RWPE2 (cell line): ENCODE measurements at regions not wholly inside any gene's neighbourhood (a gene's known extent, or its start where the extent isn't known, plus 50 kb on each side); places are given as distances from the start of the nearest gene placed in this dataset.

Experiments
- ATAC-seq: fragments of 200-7000 bp; cut with Tn5 transposase; 3 replicates; pipeline ENCODE4 v1.9.1; 2021; ENCODE audit warnings: low read depth
- DNase-seq: peaks from one replicate; pipeline ENCODE4 v3.0.0-alpha.2; 2020; ENCODE audit warnings: low spot score
- H3K27ac ChIP-seq: fragments of 450-650 bp; 2 replicates; pipeline ENCODE4 v1.5.1; 2017; ENCODE audit warnings: mild to moderate bottlenecking; ENCODE audit not compliant: poor library complexity, severe bottlenecking
- H3K27me3 ChIP-seq: fragments of 250-450 bp; sonication (Bioruptor Pico); 2 replicates; pipeline ENCODE4 v1.5.1; 2021; ENCODE audit warnings: mild to moderate bottlenecking, moderate library complexity; ENCODE audit not compliant: insufficient read depth, poor library complexity, severe bottlenecking
- H3K36me3 ChIP-seq: fragments of 250-450 bp; sonication (Bioruptor Pico); 2 replicates; pipeline ENCODE4 v1.5.1; 2020; ENCODE audit warnings: low read depth, mild to moderate bottlenecking, moderate library complexity
- H3K4me1 ChIP-seq: fragments of 250-450 bp; sonication (Bioruptor Pico); 2 replicates; pipeline ENCODE4 v1.5.1; 2021; ENCODE audit warnings: mild to moderate bottlenecking, moderate library complexity; ENCODE audit not compliant: insufficient read depth, poor library complexity, severe bottlenecking
- H3K4me3 ChIP-seq: fragments of 250-450 bp; sonication (Bioruptor Pico); 2 replicates; pipeline ENCODE4 v1.5.1; 2021; ENCODE audit warnings: mild to moderate bottlenecking, moderate library complexity; ENCODE audit not compliant: severe bottlenecking
- H3K9me3 ChIP-seq: fragments of 250-450 bp; sonication (Bioruptor Pico); 2 replicates; pipeline ENCODE4 v1.5.1; 2021; ENCODE audit warnings: mild to moderate bottlenecking, moderate library complexity; ENCODE audit not compliant: severe bottlenecking
- CTCF ChIP-seq: fragments of 450-650 bp; IDR thresholded peaks from one replicate; pipeline ENCODE4 v1.5.1; 2017; ENCODE audit warnings: mild to moderate bottlenecking, moderate library complexity; ENCODE audit not compliant: poor library complexity, severe bottlenecking

DNA sequence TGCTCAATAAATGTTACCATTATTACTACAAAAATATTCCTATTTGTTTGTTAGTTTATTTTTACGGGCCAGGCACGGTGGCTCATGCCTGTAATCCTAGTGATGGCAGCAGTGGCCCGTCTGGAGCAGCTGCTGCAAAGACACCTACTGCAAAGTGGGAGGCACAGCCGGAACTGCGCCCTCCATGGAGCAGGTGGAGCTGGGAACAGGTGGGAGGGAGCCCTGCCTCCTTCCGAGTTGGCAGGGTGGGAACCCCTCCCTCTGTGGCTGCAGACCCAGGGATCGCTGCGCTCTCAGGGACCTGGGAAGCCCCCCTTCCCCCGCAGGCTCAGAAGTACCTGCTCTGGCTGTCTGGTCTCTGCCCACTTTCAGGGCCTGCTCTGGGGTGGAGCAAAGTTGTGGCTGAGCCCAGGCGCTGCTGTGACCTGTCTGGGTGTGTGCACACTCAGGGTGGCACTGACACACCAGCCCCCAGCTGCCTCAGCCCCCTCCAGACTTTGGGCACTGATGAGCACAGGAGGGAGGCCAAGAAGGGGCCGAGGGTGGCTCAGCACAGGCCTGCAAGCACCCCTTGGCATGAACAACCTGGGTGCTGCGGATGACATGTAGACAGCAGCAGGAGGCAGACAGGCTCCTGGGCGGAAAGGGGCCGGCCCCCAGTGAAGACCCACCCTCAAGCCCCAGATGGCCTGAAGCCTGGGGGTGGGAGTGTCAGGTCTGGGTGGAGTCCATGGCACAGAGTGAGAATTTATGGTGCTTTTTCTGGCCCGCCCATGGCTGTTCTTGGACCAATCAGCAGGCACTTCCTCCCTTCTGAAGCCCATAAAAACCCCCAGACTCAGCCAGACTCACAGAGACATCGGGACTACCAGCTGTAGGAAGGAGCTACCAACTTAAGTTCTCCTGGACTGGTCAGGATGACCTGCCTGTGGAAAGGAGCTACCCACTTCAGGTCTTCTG, 103.7 kb upstream of the CLMP start:
- no peak for DNase-seq
- no peaks in the 10 kb centered on the region for H3K27me3 ChIP-seq

DNA sequence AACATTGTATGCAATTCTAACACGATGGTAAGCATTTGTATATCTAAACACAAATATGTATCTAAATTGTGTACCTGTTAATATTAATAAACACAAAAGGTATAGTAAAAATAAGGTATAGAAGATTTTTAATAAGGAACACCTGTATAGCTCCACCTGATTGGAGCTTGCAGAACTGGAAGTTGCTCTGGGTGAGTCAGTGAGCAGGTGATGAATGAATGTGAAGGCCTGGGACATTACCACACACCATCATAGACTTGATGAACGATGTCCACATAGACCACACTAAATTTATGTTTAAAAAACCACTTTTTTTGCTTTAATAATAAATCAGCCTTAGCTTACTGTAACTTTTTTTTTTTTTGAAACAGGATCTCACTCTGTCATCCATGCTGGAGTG, 97.6 kb upstream of the CLMP start:
- Histone ChIP-seq H3K27ac (no peak overlapping the region), H3K27me3 (no peaks in the 10 kb centered on the region), H3K36me3 (no peaks in the 10 kb centered on the region), H3K4me1 (no peaks in the 10 kb centered on the region), H3K9me3 (no peaks in the 10 kb centered on the region), H3K4me3 (no peak overlapping the region)
- no peak for DNase-seq
- no peak for TF ChIP-seq CTCF
- ATAC-seq: no peak

More for the DNA sequence above, 103.7 kb upstream of the CLMP start:
- no peak for TF ChIP-seq CTCF
- Histone ChIP-seq H3K4me3 (no peak overlapping the region), H3K4me1 (no peaks in the 10 kb centered on the region), H3K9me3 (no peaks in the 10 kb centered on the region), H3K27ac (no peak overlapping the region), H3K36me3 (no peaks in the 10 kb centered on the region)
- no peak for ATAC-seq

- Histone ChIP-seq H3K36me3 (no peaks in the 10 kb centered on the region), H3K4me3 (no peak overlapping the region), H3K27me3 (peaks cover 7% of the 10 kb centered on the region), H3K27ac (no peak overlapping the region), H3K9me3 (no peaks in the 10 kb centered on the region), H3K4me1 (no peaks in the 10 kb centered on the region)
- DNase-seq (no peak), ATAC-seq (no peak)
- no peak for TF ChIP-seq CTCF
Observed at GRCh38 chr11:123291201-123291869, 96.3 kb upstream of the CLMP start.

DNA sequence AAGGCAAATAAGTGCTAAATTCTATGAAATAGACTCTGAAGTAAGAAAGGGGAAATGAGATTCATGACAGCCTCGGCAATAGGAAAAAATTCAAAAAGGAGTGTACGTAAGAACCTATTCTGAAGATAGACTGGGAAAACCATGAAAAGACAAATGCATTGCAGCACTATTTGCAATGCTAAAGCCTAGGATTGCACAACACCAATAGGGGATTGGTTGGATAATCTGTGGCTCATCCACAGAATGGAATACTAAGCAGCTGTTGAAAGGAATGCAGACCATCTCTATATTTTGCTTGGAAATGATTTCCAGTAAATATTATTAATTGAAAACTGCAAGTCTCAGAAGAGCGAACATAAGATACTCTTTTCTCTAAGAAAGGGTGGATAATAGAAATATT, 91.7 kb upstream of the CLMP start:
- no peak overlapping the region for H3K4me3 ChIP-seq
- H3K9me3 ChIP-seq: no peaks in the 10 kb centered on the region
- H3K27me3 ChIP-seq: peaks cover 7% of the 10 kb centered on the region
- H3K36me3 ChIP-seq: no peaks in the 10 kb centered on the region
- H3K4me1 ChIP-seq: no peaks in the 10 kb centered on the region
- no peak for DNase-seq
- no peak for ATAC-seq
- no peak for TF ChIP-seq CTCF
- no peak overlapping the region for H3K27ac ChIP-seq

GRCh38 chr11:123286255-123286654, 91.2 kb upstream of the CLMP start:
- DNase-seq (no peak), ATAC-seq (no peak)
- Histone ChIP-seq H3K4me3 (no peak overlapping the region), H3K36me3 (no peaks in the 10 kb centered on the region), H3K27me3 (peaks cover 7% of the 10 kb centered on the region), H3K9me3 (no peaks in the 10 kb centered on the region), H3K4me1 (no peaks in the 10 kb centered on the region), H3K27ac (no peak overlapping the region)
- no peak for TF ChIP-seq CTCF
